ENCODE measurements at regions not wholly inside any gene's neighbourhood (a gene's known extent, or its start where the extent isn't known, plus 50 kb on each side); places are given as distances from the start of the nearest gene placed in this dataset.

GRCh38 chr1:213371847-213372619 is 321.0 kb downstream of the RPS6KC1 start:
- DNase-seq: no peak

- DNase-seq: peak in 46 of 58 donors; percentile 3 to 75 (median 31)
Observed at GRCh38 chr1:213374369-213374768, 323.3 kb downstream of the RPS6KC1 start.

GRCh38 chr1:213375002-213375401 is 324.0 kb downstream of the RPS6KC1 start:
- no peak for DNase-seq

- no peak for DNase-seq
Observed at GRCh38 chr1:213376862-213377372, 325.9 kb downstream of the RPS6KC1 start.

GRCh38 chr1:213380865-213381264 is 329.8 kb downstream of the RPS6KC1 start:
- no peak for DNase-seq

- DNase-seq: peak in 12 of 58 donors; percentile 4 to 59 (median 10)
Observed at GRCh38 chr1:213381572-213382084, 330.6 kb downstream of the RPS6KC1 start.

- no peak for DNase-seq
Observed at GRCh38 chr1:213383465-213383864, 332.4 kb downstream of the RPS6KC1 start.

- DNase-seq: no peak
Observed at GRCh38 chr1:213385201-213385600, 334.2 kb downstream of the RPS6KC1 start.

GRCh38 chr1:213385806-213386324 is 334.8 kb downstream of the RPS6KC1 start:
- no peak for DNase-seq

GRCh38 chr1:213387380-213388015 is 336.5 kb downstream of the RPS6KC1 start:
- no peak for DNase-seq

GRCh38 chr1:213388199-213388598 is 337.2 kb downstream of the RPS6KC1 start:
- DNase-seq: no peak

- DNase-seq: peak in 48 of 58 donors; percentile 8 to 85 (median 44)
Observed at GRCh38 chr1:213389061-213389581, 338.1 kb downstream of the RPS6KC1 start.

- DNase-seq: no peak
Observed at GRCh38 chr1:213391445-213391844, 340.4 kb downstream of the RPS6KC1 start.

- DNase-seq: no peak
Observed at GRCh38 chr1:213393860-213394259, 342.8 kb downstream of the RPS6KC1 start.

- DNase-seq: no peak
Observed at GRCh38 chr1:213394837-213395236, 343.8 kb downstream of the RPS6KC1 start.

GRCh38 chr1:213397638-213398037 is 346.6 kb downstream of the RPS6KC1 start:
- DNase-seq: no peak

GRCh38 chr1:213399695-213400094 is 348.7 kb downstream of the RPS6KC1 start:
- DNase-seq: no peak

GRCh38 chr1:213409208-213409631 is 358.2 kb downstream of the RPS6KC1 start:
- no peak for DNase-seq

GRCh38 chr1:213409971-213410370 is 358.9 kb downstream of the RPS6KC1 start:
- DNase-seq: no peak

- no peak for DNase-seq
Observed at GRCh38 chr1:213414346-213414745, 363.3 kb downstream of the RPS6KC1 start.

- DNase-seq: no peak
Observed at GRCh38 chr1:213414911-213415310, 363.9 kb downstream of the RPS6KC1 start.
